PC-3 (cell line): ENCODE measurements at regions not wholly inside any gene's neighbourhood (a gene's known extent, or its start where the extent isn't known, plus 50 kb on each side); places are given as distances from the start of the nearest gene placed in this dataset.

Experiments used
- ATAC-seq: fragments of 200-7000 bp; cut with Tn5 transposase; 2 replicates; pipeline ENCODE4 v1.9.1; 2020; ENCODE audit warnings: mild to moderate bottlenecking, moderate library complexity
- BruUV-seq: library from RNA; stranded (reverse); fragments of 400-500 nt; replicated peaks from 2 replicates; lab custom pipeline; 2021; lab: Mats Ljungman, UMichigan
- CTCF ChIA-PET: fragments of 300-600 bp; sonication (Branson Sonifier 250); formaldehyde crosslinking; loops from one replicate; lab custom pipeline; 2022; ENCODE audit warnings: antibody characterized with exemption; lab: Charles Lee
- POLR2A ChIA-PET: fragments of 300-600 bp; sonication (Branson Sonifier 250); formaldehyde crosslinking; loops from one replicate; lab custom pipeline; 2022; ENCODE audit warnings: antibody characterized with exemption; ENCODE audit not compliant: unreplicated experiment; lab: Charles Lee
- DNase-seq: peaks from one replicate; pipeline ENCODE4 v3.0.0-alpha.2; 2015
- H2AFZ ChIP-seq: fragments of 300-600 bp; sonication (generic); 2 replicates; pipeline ENCODE4 v1.6.0; 2016; ENCODE audit warnings: antibody characterized with exemption, low read length
- H3F3A ChIP-seq: fragments of 300-600 bp; sonication (generic); one replicate; pipeline ENCODE4 v1.6.0; 2017; ENCODE audit warnings: antibody characterized with exemption, low read length, control low read depth, mild to moderate bottlenecking; ENCODE audit not compliant: unreplicated experiment
- H3K27ac ChIP-seq: fragments of 300-600 bp; sonication (generic); 2 replicates; pipeline ENCODE4 v1.5.1; 2016; ENCODE audit warnings: mild to moderate bottlenecking, low read length
- H3K27me3 ChIP-seq: fragments of 300-600 bp; sonication (generic); 2 replicates; pipeline ENCODE4 v1.6.1; 2016; ENCODE audit warnings: low read length, mixed read lengths
- H3K36me3 ChIP-seq: fragments of 300-600 bp; sonication (generic); 2 replicates; pipeline ENCODE4 v1.6.1; 2016; ENCODE audit warnings: low read depth, mixed run types, low read length, mixed read lengths
- H3K4me1 ChIP-seq: fragments of 300-600 bp; sonication (generic); 2 replicates; pipeline ENCODE4 v1.5.1; 2016; ENCODE audit warnings: low read length; ENCODE audit not compliant: insufficient read depth
- H3K4me2 ChIP-seq: fragments of 300-600 bp; sonication (generic); 2 replicates; pipeline ENCODE4 v1.6.0; 2016; ENCODE audit warnings: low read length
- H3K4me3 ChIP-seq: fragments of 300-600 bp; sonication (generic); 2 replicates; pipeline ENCODE4 v1.5.1; 2016; ENCODE audit warnings: mild to moderate bottlenecking, low read length, mixed read lengths
- H3K79me2 ChIP-seq: fragments of 300-600 bp; sonication (generic); 2 replicates; pipeline ENCODE4 v1.6.1; 2017; ENCODE audit warnings: low read length, mixed read lengths
- H3K9ac ChIP-seq: fragments of 300-600 bp; sonication (generic); 2 replicates; pipeline ENCODE4 v1.6.0; 2016; ENCODE audit warnings: mild to moderate bottlenecking, low read length
- H3K9me2 ChIP-seq: fragments of 300-600 bp; sonication (generic); replicated peaks from 2 replicates; pipeline ENCODE4 v1.6.1; 2016; ENCODE audit warnings: mixed run types, low read length, mixed read lengths
- H3K9me3 ChIP-seq: fragments of 300-600 bp; sonication (generic); 2 replicates; pipeline ENCODE4 v1.6.1; 2016; ENCODE audit warnings: low read length, mixed read lengths
- H4K20me1 ChIP-seq: fragments of 300-600 bp; sonication (generic); 2 replicates; pipeline ENCODE4 v1.6.1; 2016; ENCODE audit warnings: low read length, mixed read lengths
- EZH2 ChIP-seq: fragments of 300-600 bp; sonication (generic); IDR thresholded peaks from one replicate; pipeline ENCODE4 v1.6.1; 2017; ENCODE audit warnings: antibody characterized with exemption, mild to moderate bottlenecking, low read length; ENCODE audit not compliant: unreplicated experiment
- EZH2phosphoT487 ChIP-seq: fragments of 300-600 bp; sonication (generic); IDR thresholded peaks from 2 replicates; pipeline ENCODE4 v1.6.1; 2018; ENCODE audit warnings: mild to moderate bottlenecking, antibody characterized with exemption, low read length, borderline replicate concordance
- intact Hi-C: fragments of 100-400 bp; cut with micrococcal nuclease; formaldehyde crosslinking; loops from 2 replicates; pipeline ENCODE4 v1.9.0; 2023
- TF ChIP-seq, protein P1 (sequence below): fragments of 300-600 bp; sonication (generic); conservative IDR thresholded peaks from 2 replicates; pipeline ENCODE4 v1.5.1; 2017; ENCODE audit warnings: antibody characterized with exemption, low read depth, mild to moderate bottlenecking, low read length

DNA sequence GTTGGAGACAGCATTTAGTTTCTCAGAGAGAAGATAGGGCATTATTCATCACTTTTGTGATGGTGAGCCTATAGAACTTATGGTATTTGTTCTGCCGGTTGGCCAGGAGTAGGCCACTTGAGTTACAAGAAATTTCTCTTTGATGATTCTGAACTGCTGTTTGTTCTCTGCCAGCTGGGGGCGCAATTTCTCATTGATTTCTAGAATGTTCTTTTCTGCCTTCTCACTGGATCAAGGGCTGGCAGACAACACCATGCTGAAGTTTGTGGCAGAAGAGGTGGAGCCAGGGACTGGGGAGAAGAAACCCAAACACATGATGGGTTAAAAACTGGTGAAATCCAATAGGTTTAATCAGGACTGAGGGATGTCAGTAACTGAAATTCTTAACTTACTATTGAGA, 360.6 kb downstream of the FAM72C start:
- Histone ChIP-seq H3F3A (no peaks in the 10 kb centered on the region), H3K4me1 (no peaks in the 10 kb centered on the region), H3K9ac (no peak overlapping the region), H3K9me2 (no peaks in the 10 kb centered on the region), H3K27me3 (no peaks in the 10 kb centered on the region), H3K9me3 (no peaks in the 10 kb centered on the region), H2AFZ (no peak overlapping the region), H3K4me3 (no peak overlapping the region), H3K4me2 (no peak overlapping the region), H3K27ac (no peak overlapping the region), H3K79me2 (no peaks in the 10 kb centered on the region), H4K20me1 (no peaks in the 10 kb centered on the region), H3K36me3 (no peaks in the 10 kb centered on the region)
- ATAC-seq, result no peak
- TF ChIP-seq EZH2, result no peak
- TF ChIP-seq, protein P1, sequence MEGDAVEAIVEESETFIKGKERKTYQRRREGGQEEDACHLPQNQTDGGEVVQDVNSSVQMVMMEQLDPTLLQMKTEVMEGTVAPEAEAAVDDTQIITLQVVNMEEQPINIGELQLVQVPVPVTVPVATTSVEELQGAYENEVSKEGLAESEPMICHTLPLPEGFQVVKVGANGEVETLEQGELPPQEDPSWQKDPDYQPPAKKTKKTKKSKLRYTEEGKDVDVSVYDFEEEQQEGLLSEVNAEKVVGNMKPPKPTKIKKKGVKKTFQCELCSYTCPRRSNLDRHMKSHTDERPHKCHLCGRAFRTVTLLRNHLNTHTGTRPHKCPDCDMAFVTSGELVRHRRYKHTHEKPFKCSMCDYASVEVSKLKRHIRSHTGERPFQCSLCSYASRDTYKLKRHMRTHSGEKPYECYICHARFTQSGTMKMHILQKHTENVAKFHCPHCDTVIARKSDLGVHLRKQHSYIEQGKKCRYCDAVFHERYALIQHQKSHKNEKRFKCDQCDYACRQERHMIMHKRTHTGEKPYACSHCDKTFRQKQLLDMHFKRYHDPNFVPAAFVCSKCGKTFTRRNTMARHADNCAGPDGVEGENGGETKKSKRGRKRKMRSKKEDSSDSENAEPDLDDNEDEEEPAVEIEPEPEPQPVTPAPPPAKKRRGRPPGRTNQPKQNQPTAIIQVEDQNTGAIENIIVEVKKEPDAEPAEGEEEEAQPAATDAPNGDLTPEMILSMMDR, result peak; percentile 28; the same call in 1 of the 2 replicates
- intact Hi-C loops, result no loop called here
- no peak for DNase-seq
- CTCF ChIA-PET, result no interaction called here
- POLR2A ChIA-PET, result no interaction called here
- no TSS peak for BruUV-seq

DNA sequence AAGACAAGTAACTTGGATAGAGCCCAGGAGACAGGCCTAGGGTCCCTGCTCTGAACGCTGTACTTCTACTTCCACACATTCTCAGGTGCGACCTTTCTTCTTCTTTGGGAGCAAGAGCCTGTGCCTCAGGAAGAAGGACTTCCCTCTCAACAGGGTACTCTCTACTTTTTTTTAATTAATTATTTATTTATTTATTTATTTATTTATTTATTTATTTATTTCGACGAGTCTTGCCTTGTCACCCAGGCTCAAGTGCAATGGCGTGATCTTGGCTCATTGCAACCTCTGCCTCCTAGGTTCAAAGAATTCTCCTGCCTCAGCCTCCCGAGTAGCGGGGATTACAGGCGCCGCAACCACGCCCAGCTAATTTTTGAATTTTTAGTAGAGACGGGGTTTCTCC, 361.6 kb downstream of the FAM72C start:
- Histone ChIP-seq H3K9me2 (no peaks in the 10 kb centered on the region), H3K27ac (no peak overlapping the region), H2AFZ (no peak overlapping the region), H3K4me2 (no peak overlapping the region), H3K9ac (no peak overlapping the region), H3K9me3 (no peaks in the 10 kb centered on the region), H3F3A (no peaks in the 10 kb centered on the region), H4K20me1 (no peaks in the 10 kb centered on the region), H3K79me2 (no peaks in the 10 kb centered on the region), H3K36me3 (no peaks in the 10 kb centered on the region), H3K4me1 (no peaks in the 10 kb centered on the region), H3K27me3 (no peaks in the 10 kb centered on the region), H3K4me3 (no peak overlapping the region)
- DNase-seq (no peak), ATAC-seq (no peak)
- CTCF ChIA-PET, result no interaction called here
- intact Hi-C loops, result no loop called here
- TF ChIP-seq EZH2phosphoT487 (no peak), EZH2 (no peak)
- TF ChIP-seq, protein P1, result no peak
- no TSS peak for BruUV-seq
- POLR2A ChIA-PET, result no interaction called here

DNA sequence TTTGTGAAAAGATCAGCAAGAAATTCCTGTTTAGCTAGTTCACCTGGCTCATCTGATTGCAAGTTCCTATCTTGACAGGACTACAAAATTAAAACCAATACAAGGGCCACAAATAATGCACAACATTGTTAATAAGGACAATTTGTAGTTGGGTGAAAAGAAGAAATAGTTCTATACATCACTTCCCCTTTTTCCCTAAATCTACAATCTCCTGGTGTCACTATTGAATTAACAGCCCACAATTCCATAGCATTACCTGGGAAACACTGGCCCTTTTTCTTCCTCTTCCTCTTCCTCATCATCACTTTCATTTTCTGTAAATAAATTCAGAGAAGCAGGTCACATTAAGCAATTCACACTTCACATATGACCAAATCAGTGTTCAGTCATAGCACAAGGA, 366.9 kb downstream of the FAM72C start:
- POLR2A ChIA-PET, result no interaction called here
- Histone ChIP-seq H3K4me3 (no peak overlapping the region), H3K36me3 (no peaks in the 10 kb centered on the region), H3K4me2 (no peak overlapping the region), H3K9me2 (no peaks in the 10 kb centered on the region), H3K79me2 (no peaks in the 10 kb centered on the region), H3K27me3 (no peaks in the 10 kb centered on the region), H3K9me3 (no peaks in the 10 kb centered on the region), H3K9ac (no peak overlapping the region), H4K20me1 (no peaks in the 10 kb centered on the region), H3K4me1 (no peaks in the 10 kb centered on the region), H3F3A (no peaks in the 10 kb centered on the region), H2AFZ (no peak overlapping the region), H3K27ac (no peak overlapping the region)
- intact Hi-C loops, result no loop called here
- TF ChIP-seq, protein P1, result no peak
- TF ChIP-seq EZH2 (no peak), EZH2phosphoT487 (no peak)
- ATAC-seq, result no peak
- no TSS peak for BruUV-seq
- no peak for DNase-seq
- CTCF ChIA-PET, result no interaction called here
